Upper lobe of right lung (tissue), 1 donor: ENCODE measurements at regions not wholly inside any gene's neighbourhood (a gene's known extent, or its start where the extent isn't known, plus 50 kb on each side); places are given as distances from the start of the nearest gene placed in this dataset.

Experiments used
- ATAC-seq: fragments of 200-7000 bp; cut with Tn5 transposase; one replicate; pipeline ENCODE4 v1.9.1; 2020; ENCODE audit warnings: mild to moderate bottlenecking, moderate library complexity
- DNase-seq: peaks from one replicate; pipeline ENCODE4 v3.0.0-alpha.2; 2020
- H3K27ac ChIP-seq: fragments of 200-600 bp; one replicate; pipeline ENCODE4 v1.8.0; 2022
- H3K27me3 ChIP-seq: fragments of 200-600 bp; one replicate; pipeline ENCODE4 v1.8.0; 2022; ENCODE audit warnings: mild to moderate bottlenecking
- H3K36me3 ChIP-seq: fragments of 200-600 bp; one replicate; pipeline ENCODE4 v1.8.0; 2022
- H3K4me1 ChIP-seq: fragments of 200-600 bp; one replicate; pipeline ENCODE4 v1.8.0; 2022
- H3K4me3 ChIP-seq: fragments of 200-600 bp; one replicate; pipeline ENCODE4 v1.8.0; 2022; ENCODE audit warnings: mild to moderate bottlenecking
- H3K9me3 ChIP-seq: fragments of 200-600 bp; one replicate; pipeline ENCODE4 v1.8.0; 2022
- CTCF ChIP-seq: fragments of 200-600 bp; IDR thresholded peaks from one replicate; pipeline ENCODE4 v1.8.0; 2022; ENCODE audit warnings: antibody characterized with exemption
- intact Hi-C: fragments of 100-400 bp; cut with DNase I; formaldehyde crosslinking; loops from one replicate; pipeline ENCODE4 v1.11.0; 2022
- donor health status: DM: no; HTN: yes; CAD: no; lungs with severe emphysema.

- H3K4me3 ChIP-seq: no peak overlapping the region
- intact Hi-C loops: no loop called here
- no peaks in the 10 kb centered on the region for H3K36me3 ChIP-seq
- DNase-seq (no peak), ATAC-seq (no peak)
- TF ChIP-seq CTCF: no peak
- H3K9me3 ChIP-seq: no peaks in the 10 kb centered on the region
- H3K27me3 ChIP-seq: no peaks in the 10 kb centered on the region
- H3K27ac ChIP-seq: no peak overlapping the region
- H3K4me1 ChIP-seq: no peaks in the 10 kb centered on the region
Measured at GRCh38 chr5:141743866-141744272, 61.8 kb upstream of the ARAP3 start.

GRCh38 chr5:141742866-141743851 is 61.1 kb upstream of the ARAP3 start:
- ATAC-seq (peak; percentile 45), DNase-seq (no peak)
- Histone ChIP-seq H3K36me3 (no peaks in the 10 kb centered on the region), H3K4me1 (no peaks in the 10 kb centered on the region), H3K9me3 (no peaks in the 10 kb centered on the region), H3K4me3 (no peak overlapping the region), H3K27ac (no peak overlapping the region), H3K27me3 (no peaks in the 10 kb centered on the region)
- intact Hi-C loops: no loop called here
- TF ChIP-seq CTCF: no peak

GRCh38 chr5:141742144-141742543 is 60.1 kb upstream of the ARAP3 start:
- Histone ChIP-seq H3K4me3 (no peak overlapping the region), H3K27ac (no peak overlapping the region), H3K36me3 (no peaks in the 10 kb centered on the region), H3K27me3 (no peaks in the 10 kb centered on the region), H3K4me1 (no peaks in the 10 kb centered on the region), H3K9me3 (no peaks in the 10 kb centered on the region)
- ATAC-seq: no peak
- intact Hi-C loops: no loop called here
- TF ChIP-seq CTCF: no peak
- no peak for DNase-seq

GRCh38 chr5:141740885-141741284 is 58.9 kb upstream of the ARAP3 start:
- no peaks in the 10 kb centered on the region for H3K36me3 ChIP-seq
- no peak for TF ChIP-seq CTCF
- H3K9me3 ChIP-seq: no peaks in the 10 kb centered on the region
- DNase-seq (no peak), ATAC-seq (no peak)
- no peaks in the 10 kb centered on the region for H3K4me1 ChIP-seq
- intact Hi-C loops: no loop called here
- H3K4me3 ChIP-seq: no peak overlapping the region
- H3K27ac ChIP-seq: no peak overlapping the region
- H3K27me3 ChIP-seq: no peaks in the 10 kb centered on the region

GRCh38 chr5:141737535-141737934 is 55.5 kb upstream of the ARAP3 start:
- no peaks in the 10 kb centered on the region for H3K27me3 ChIP-seq
- no peak for TF ChIP-seq CTCF
- H3K4me3 ChIP-seq: no peak overlapping the region
- no peaks in the 10 kb centered on the region for H3K9me3 ChIP-seq
- no peak for DNase-seq
- no peaks in the 10 kb centered on the region for H3K36me3 ChIP-seq
- H3K4me1 ChIP-seq: no peaks in the 10 kb centered on the region
- intact Hi-C loops: no loop called here
- ATAC-seq: no peak
- H3K27ac ChIP-seq: no peak overlapping the region
